Effector memory CD4-positive, alpha-beta T cell (primary cell): ENCODE measurements at regions not wholly inside any gene's neighbourhood (a gene's known extent, or its start where the extent isn't known, plus 50 kb on each side); places are given as distances from the start of the nearest gene placed in this dataset.

Experiments
- DNase-seq, 3 donors: peaks; one replicate each; pipeline ENCODE4 v3.0.0-alpha.2; 2020
- H3K27ac ChIP-seq: 2 replicates; pipeline ENCODE4 v1.7.0; 2013; ENCODE audit warnings: mild to moderate bottlenecking, low read length, moderate library complexity; ENCODE audit not compliant: insufficient read depth, poor library complexity, severe bottlenecking
- H3K27me3 ChIP-seq: replicated peaks from 2 replicates; pipeline ENCODE4 v1.7.0; 2013; ENCODE audit warnings: mild to moderate bottlenecking, low read length; ENCODE audit not compliant: insufficient read depth, control insufficient read depth, poor library complexity, severe bottlenecking
- H3K36me3 ChIP-seq: 2 replicates; pipeline ENCODE4 v1.7.0; 2013; ENCODE audit warnings: mild to moderate bottlenecking, low read length, moderate library complexity; ENCODE audit not compliant: control insufficient read depth, insufficient read depth
- H3K4me1 ChIP-seq: 2 replicates; pipeline ENCODE4 v1.7.0; 2013; ENCODE audit warnings: low read length, mild to moderate bottlenecking; ENCODE audit not compliant: control insufficient read depth, insufficient read depth, poor library complexity, severe bottlenecking
- H3K4me3 ChIP-seq: 2 replicates; pipeline ENCODE4 v1.7.0; 2013; ENCODE audit warnings: low read length, low read depth, mild to moderate bottlenecking; ENCODE audit not compliant: insufficient read depth, poor library complexity, severe bottlenecking
- H3K9me3 ChIP-seq: 2 replicates; pipeline ENCODE4 v1.7.0; 2013; ENCODE audit warnings: mild to moderate bottlenecking, low read length, moderate library complexity; ENCODE audit not compliant: control insufficient read depth

DNA sequence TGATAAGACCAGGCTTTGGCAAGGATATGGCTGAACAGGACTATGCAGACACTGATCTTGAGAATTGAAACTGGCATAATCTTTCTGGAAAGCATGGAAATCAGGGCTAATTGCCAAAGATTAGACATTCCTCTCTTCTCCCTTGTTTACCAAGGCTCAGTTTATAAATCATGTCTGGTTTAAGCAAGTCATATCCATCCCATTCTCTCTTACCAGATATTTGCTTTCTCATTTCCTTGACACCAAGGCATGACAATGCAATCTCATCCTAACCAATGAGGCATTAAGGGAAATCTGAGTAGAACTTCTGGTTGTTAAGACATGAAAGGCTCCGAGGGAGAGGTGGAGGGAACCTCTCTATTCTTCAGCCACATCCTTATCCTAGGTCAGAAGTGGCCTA, 110.3 kb upstream of the CEP85L start:
- Histone ChIP-seq H3K4me3 (no peak overlapping the region), H3K4me1 (no peaks in the 10 kb centered on the region), H3K27ac (no peak overlapping the region), H3K36me3 (no peaks in the 10 kb centered on the region), H3K9me3 (no peaks in the 10 kb centered on the region), H3K27me3 (no peaks in the 10 kb centered on the region)
- DNase-seq = no peak

DNA sequence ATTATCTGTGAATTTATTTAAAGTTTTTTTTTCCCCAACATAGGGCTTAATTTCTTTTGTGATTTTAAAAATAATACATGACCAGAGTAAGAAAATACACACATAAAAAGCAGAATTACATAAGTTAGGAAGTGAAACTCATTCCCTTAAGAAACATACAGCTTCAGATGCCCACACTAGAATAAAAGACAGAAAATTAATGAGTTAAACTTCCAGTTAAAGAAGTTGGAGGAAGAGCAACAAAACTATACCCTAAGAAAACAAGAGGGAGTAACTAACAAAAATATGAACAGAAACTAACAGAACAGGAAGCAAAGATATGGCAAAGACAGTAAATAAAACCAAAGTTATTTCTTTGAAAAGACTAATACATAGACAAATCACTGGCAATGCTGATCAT, 107.6 kb upstream of the CEP85L start:
- no peaks in the 10 kb centered on the region for H3K27me3 ChIP-seq
- H3K4me1 ChIP-seq = no peaks in the 10 kb centered on the region
- no peak overlapping the region for H3K27ac ChIP-seq
- DNase-seq = no peak
- no peaks in the 10 kb centered on the region for H3K9me3 ChIP-seq
- H3K4me3 ChIP-seq = no peak overlapping the region
- H3K36me3 ChIP-seq = no peaks in the 10 kb centered on the region

DNA sequence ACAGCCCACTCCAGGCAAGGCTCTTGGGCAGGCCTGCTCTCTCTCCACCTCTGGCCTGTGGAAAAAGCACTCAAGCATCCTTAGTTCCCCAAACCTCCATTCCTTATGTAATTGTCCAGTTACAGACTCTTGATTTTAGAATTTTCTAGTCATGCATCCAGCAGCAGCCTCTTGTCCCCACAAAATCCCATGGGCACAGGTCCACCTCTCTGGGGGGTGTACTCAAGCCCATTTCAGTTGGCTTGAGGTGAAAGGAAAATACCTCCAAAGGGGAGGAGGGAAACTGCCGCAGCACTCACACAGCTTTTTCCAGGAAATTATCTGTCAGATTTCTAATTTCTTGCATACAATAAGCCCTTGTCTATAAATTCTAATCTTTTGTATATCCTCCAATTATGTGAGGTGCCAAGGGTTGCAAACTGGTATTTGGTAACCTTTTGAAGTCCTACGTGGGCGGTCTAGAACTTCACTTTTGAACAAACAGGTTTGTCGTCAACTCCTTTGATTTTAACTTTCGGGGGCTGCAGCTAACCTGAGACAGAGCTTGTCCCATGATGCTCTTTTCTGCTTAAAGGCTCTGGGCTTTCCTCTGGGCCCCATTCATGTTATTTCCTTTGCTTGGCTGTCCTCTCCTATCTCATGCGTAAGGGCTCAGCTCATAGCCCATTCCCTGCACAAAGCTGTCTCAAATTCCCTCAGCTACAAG, 104.7 kb upstream of the CEP85L start:
- H3K4me1 ChIP-seq = no peaks in the 10 kb centered on the region
- no peak overlapping the region for H3K27ac ChIP-seq
- no peaks in the 10 kb centered on the region for H3K36me3 ChIP-seq
- H3K27me3 ChIP-seq = no peaks in the 10 kb centered on the region
- H3K9me3 ChIP-seq = no peaks in the 10 kb centered on the region
- H3K4me3 ChIP-seq = no peak overlapping the region
- DNase-seq = no peak

DNA sequence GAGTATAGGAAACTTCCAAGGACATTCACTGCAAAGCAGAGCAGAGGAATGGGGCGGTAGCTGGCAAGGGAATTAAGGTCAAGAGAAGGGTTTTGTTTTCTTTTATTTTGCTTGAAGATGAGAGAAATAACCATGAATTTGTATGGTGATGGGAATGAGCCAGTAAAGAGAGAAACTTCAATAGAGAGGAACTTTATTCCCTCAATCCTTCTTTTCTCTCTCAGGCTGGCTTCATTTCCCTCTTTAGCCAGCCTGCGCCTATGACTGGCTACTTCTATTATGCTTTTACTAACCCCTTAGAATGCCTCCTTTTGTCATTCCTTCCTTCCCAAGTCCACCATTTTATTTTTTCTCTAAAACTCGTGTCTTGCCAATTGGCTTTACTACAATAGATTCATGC, 101.4 kb upstream of the CEP85L start:
- Histone ChIP-seq H3K4me3 (no peak overlapping the region), H3K27me3 (no peaks in the 10 kb centered on the region), H3K4me1 (peaks cover 2% of the 10 kb centered on the region), H3K36me3 (no peaks in the 10 kb centered on the region), H3K27ac (no peak overlapping the region), H3K9me3 (no peaks in the 10 kb centered on the region)
- DNase-seq = no peak

DNA sequence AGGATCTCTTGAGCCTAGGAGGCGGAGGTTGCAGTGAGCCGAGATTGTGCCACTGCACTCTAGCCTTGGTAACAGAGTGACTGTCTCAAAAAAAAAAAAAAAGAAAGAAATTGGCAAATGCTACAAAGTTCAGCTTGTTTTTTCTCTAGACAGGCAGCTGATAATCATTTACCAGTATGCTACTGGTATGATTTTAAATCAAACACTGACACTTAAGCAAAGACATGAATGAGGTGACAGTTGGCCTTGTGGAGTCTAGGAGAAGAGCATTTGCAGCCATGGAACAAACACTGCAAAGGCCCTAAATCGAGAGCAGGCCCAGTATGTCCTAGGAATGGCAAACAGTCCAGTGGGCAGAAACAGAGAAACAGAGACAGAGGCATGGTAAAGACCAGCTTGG, 99.7 kb upstream of the CEP85L start:
- DNase-seq = no peak
- no peaks in the 10 kb centered on the region for H3K36me3 ChIP-seq
- H3K9me3 ChIP-seq = no peaks in the 10 kb centered on the region
- H3K27me3 ChIP-seq = no peaks in the 10 kb centered on the region
- H3K27ac ChIP-seq = no peak overlapping the region
- no peak overlapping the region for H3K4me3 ChIP-seq
- H3K4me1 ChIP-seq = peaks cover 5% of the 10 kb centered on the region

- H3K4me1 ChIP-seq = peaks cover 5% of the 10 kb centered on the region
- H3K27me3 ChIP-seq = no peaks in the 10 kb centered on the region
- no peak for DNase-seq
- H3K9me3 ChIP-seq = no peaks in the 10 kb centered on the region
- H3K27ac ChIP-seq = no peak overlapping the region
- H3K4me3 ChIP-seq = no peak overlapping the region
- H3K36me3 ChIP-seq = no peaks in the 10 kb centered on the region
Observed at GRCh38 chr6:118750143-118750542, 98.8 kb upstream of the CEP85L start.

- H3K9me3 ChIP-seq = no peaks in the 10 kb centered on the region
- no peak overlapping the region for H3K4me3 ChIP-seq
- H3K36me3 ChIP-seq = no peaks in the 10 kb centered on the region
- DNase-seq = no peak
- H3K27me3 ChIP-seq = no peaks in the 10 kb centered on the region
- no peak overlapping the region for H3K27ac ChIP-seq
- peaks cover 5% of the 10 kb centered on the region for H3K4me1 ChIP-seq
Observed at GRCh38 chr6:118748311-118749062, 97.1 kb upstream of the CEP85L start.

- no peak for DNase-seq
- Histone ChIP-seq H3K9me3 (no peaks in the 10 kb centered on the region), H3K4me3 (no peak overlapping the region), H3K27ac (no peak overlapping the region), H3K4me1 (peaks cover 5% of the 10 kb centered on the region), H3K36me3 (no peaks in the 10 kb centered on the region), H3K27me3 (no peaks in the 10 kb centered on the region)
Observed at GRCh38 chr6:118746825-118747174, 95.4 kb upstream of the CEP85L start.

GRCh38 chr6:118746145-118746824, 94.9 kb upstream of the CEP85L start:
- Histone ChIP-seq H3K36me3 (no peaks in the 10 kb centered on the region), H3K4me3 (no peak overlapping the region), H3K4me1 (peaks cover 5% of the 10 kb centered on the region), H3K9me3 (no peaks in the 10 kb centered on the region), H3K27me3 (no peaks in the 10 kb centered on the region), H3K27ac (no peak overlapping the region)
- DNase-seq = no peak

- Histone ChIP-seq H3K4me3 (no peak overlapping the region), H3K27ac (no peak overlapping the region), H3K27me3 (no peaks in the 10 kb centered on the region), H3K36me3 (no peaks in the 10 kb centered on the region), H3K4me1 (peaks cover 5% of the 10 kb centered on the region), H3K9me3 (no peaks in the 10 kb centered on the region)
- no peak for DNase-seq
Observed at GRCh38 chr6:118745156-118745555, 93.8 kb upstream of the CEP85L start.
